MM.1S (cell line): ENCODE measurements at regions not wholly inside any gene's neighbourhood (a gene's known extent, or its start where the extent isn't known, plus 50 kb on each side); places are given as distances from the start of the nearest gene placed in this dataset.

ENCODE experiments used
- DNase-seq: peaks from one replicate; pipeline ENCODE4 v3.0.0-alpha.2; 2015
- H2AFZ ChIP-seq: fragments of 300-600 bp; sonication (generic); 2 replicates; pipeline ENCODE4 v1.6.0; 2016; ENCODE audit warnings: antibody characterized with exemption, low read length
- H3F3A ChIP-seq: fragments of 300-600 bp; sonication (generic); 2 replicates; pipeline ENCODE4 v1.6.1; 2016; ENCODE audit warnings: mild to moderate bottlenecking, antibody characterized with exemption, low read length, moderate library complexity, mixed read lengths; ENCODE audit not compliant: insufficient read depth
- H3K27ac ChIP-seq: fragments of 300-600 bp; sonication (generic); 2 replicates; pipeline ENCODE4 v1.5.1; 2016; ENCODE audit warnings: mild to moderate bottlenecking, low read length
- H3K27me3 ChIP-seq: fragments of 300-600 bp; sonication (generic); replicated peaks from 2 replicates; pipeline ENCODE4 v1.6.0; 2016; ENCODE audit warnings: low read length; ENCODE audit not compliant: insufficient read depth
- H3K36me3 ChIP-seq: fragments of 300-600 bp; sonication (generic); replicated peaks from 2 replicates; pipeline ENCODE4 v1.6.1; 2016; ENCODE audit warnings: mild to moderate bottlenecking, low read length, mixed read lengths; ENCODE audit not compliant: insufficient read depth
- H3K4me1 ChIP-seq: fragments of 300-600 bp; sonication (generic); 2 replicates; pipeline ENCODE4 v1.6.1; 2016; ENCODE audit warnings: low read length, mixed read lengths
- H3K4me2 ChIP-seq: fragments of 300-600 bp; sonication (generic); 2 replicates; pipeline ENCODE4 v1.6.0; 2016; ENCODE audit warnings: low read depth, low read length
- H3K4me3 ChIP-seq: fragments of 300-600 bp; sonication (generic); 2 replicates; pipeline ENCODE4 v1.5.1; 2016; ENCODE audit warnings: low read length, mixed read lengths
- H3K79me2 ChIP-seq: fragments of 300-600 bp; sonication (generic); 2 replicates; pipeline ENCODE4 v1.6.1; 2016; ENCODE audit warnings: mixed run types, low read length, mixed read lengths
- H3K9ac ChIP-seq: fragments of 300-600 bp; sonication (generic); 2 replicates; pipeline ENCODE4 v1.6.1; 2016; ENCODE audit warnings: low read length, mixed read lengths
- H3K9me2 ChIP-seq: fragments of 300-600 bp; sonication (generic); replicated peaks from 2 replicates; pipeline ENCODE4 v1.6.1; 2016; ENCODE audit warnings: mild to moderate bottlenecking, low read length, mixed read lengths; ENCODE audit not compliant: insufficient read depth
- H3K9me3 ChIP-seq: fragments of 300-600 bp; sonication (generic); replicated peaks from 2 replicates; pipeline ENCODE4 v1.6.1; 2016; ENCODE audit warnings: mild to moderate bottlenecking, low read length, mixed read lengths; ENCODE audit not compliant: insufficient read depth
- H4K20me1 ChIP-seq: fragments of 300-600 bp; sonication (generic); 2 replicates; pipeline ENCODE4 v1.6.1; 2016; ENCODE audit warnings: mild to moderate bottlenecking, low read length, moderate library complexity, mixed read lengths; ENCODE audit not compliant: insufficient read depth
- EZH2 ChIP-seq: fragments of 300-600 bp; sonication (generic); optimal IDR thresholded peaks from 2 replicates; pipeline ENCODE3; 2017; ENCODE audit warnings: low read depth, mild to moderate bottlenecking, antibody characterized with exemption, low read length, mixed read lengths
- EZH2phosphoT487 ChIP-seq: fragments of 300-600 bp; sonication (generic); IDR thresholded peaks from 2 replicates; pipeline ENCODE4 v1.6.1; 2018; ENCODE audit warnings: antibody characterized with exemption, low read length
- TF ChIP-seq, protein P1 (sequence below): fragments of 300-600 bp; sonication (generic); IDR thresholded peaks from 2 replicates; pipeline ENCODE4 v1.5.1; 2016; ENCODE audit warnings: antibody characterized with exemption, low read length, mixed read lengths

DNA sequence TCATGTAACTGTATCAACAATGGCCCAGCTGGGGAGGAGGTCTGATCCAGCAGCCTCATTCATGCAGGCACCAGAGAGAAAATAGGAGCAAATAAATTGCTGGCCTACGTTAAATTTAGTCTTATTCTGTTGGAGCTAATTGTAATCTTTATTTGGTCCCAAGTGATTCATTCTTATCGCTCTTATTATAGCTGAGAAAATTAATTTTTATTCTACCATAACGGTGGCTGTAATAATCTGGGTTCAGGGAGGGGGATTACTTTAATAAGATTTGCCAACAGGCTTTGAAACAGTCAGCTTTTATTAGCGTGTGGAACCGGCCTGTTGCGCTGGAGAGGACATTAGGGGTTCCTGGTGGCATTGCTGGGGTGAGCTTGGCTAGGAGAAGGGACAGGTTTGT lies 254.9 kb downstream of the AACS start:
- no peaks in the 10 kb centered on the region for H4K20me1 ChIP-seq
- H3K27me3 ChIP-seq = no peaks in the 10 kb centered on the region
- TF ChIP-seq, protein P1, sequence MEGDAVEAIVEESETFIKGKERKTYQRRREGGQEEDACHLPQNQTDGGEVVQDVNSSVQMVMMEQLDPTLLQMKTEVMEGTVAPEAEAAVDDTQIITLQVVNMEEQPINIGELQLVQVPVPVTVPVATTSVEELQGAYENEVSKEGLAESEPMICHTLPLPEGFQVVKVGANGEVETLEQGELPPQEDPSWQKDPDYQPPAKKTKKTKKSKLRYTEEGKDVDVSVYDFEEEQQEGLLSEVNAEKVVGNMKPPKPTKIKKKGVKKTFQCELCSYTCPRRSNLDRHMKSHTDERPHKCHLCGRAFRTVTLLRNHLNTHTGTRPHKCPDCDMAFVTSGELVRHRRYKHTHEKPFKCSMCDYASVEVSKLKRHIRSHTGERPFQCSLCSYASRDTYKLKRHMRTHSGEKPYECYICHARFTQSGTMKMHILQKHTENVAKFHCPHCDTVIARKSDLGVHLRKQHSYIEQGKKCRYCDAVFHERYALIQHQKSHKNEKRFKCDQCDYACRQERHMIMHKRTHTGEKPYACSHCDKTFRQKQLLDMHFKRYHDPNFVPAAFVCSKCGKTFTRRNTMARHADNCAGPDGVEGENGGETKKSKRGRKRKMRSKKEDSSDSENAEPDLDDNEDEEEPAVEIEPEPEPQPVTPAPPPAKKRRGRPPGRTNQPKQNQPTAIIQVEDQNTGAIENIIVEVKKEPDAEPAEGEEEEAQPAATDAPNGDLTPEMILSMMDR = no peak
- no peak for TF ChIP-seq EZH2
- no peak for TF ChIP-seq EZH2phosphoT487
- no peak overlapping the region for H3K9ac ChIP-seq
- no peak overlapping the region for H3K4me3 ChIP-seq
- no peaks in the 10 kb centered on the region for H3K9me2 ChIP-seq
- no peaks in the 10 kb centered on the region for H3K79me2 ChIP-seq
- H3K4me1 ChIP-seq = no peaks in the 10 kb centered on the region
- H3K4me2 ChIP-seq = no peak overlapping the region
- no peaks in the 10 kb centered on the region for H3F3A ChIP-seq
- no peak overlapping the region for H3K27ac ChIP-seq
- no peak overlapping the region for H2AFZ ChIP-seq
- no peak for DNase-seq
- no peaks in the 10 kb centered on the region for H3K9me3 ChIP-seq
- no peaks in the 10 kb centered on the region for H3K36me3 ChIP-seq

GRCh38 chr12:125324861-125325490 lies 259.7 kb downstream of the AACS start:
- no peak overlapping the region for H3K27ac ChIP-seq

DNA sequence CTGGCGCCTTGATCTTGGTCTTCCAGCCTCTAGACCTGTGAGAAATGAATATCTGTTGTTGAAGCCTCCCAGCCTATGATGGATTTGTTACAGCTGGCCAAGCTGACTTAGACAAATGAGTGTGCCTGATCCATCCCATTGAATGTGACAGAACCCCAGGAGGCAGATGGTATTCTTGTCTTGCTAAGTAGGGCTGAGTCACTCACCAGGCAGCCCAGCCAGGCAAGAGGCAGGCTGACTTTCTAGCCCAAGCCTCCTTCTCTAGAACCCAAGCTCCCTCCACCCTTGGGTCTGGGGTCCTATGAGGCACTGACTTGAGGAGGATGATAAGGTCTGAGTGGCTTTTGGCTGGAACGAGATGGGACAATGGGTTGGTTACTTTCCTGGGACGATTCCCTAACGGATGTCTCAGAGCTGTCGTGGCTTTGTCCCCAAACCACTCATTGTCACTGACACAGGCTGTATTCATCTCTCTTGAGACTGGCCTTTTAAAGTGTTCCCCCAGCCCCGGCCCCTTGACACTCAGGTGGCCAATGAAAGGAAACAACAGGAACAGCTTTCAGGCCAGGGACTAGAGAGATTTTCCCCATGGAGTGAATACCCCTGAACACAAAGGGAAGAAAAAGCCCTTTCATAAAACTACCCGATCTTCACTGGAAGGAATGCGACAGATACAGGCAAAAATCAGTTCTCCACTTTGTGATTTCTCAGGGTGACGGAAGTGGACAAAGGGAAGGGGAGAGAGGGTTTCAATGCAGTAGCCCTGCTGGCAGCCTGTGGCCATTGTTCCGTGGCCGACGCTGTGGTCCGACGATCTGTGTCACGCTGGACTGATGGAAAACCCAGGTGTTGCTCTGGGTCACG lies 264.2 kb downstream of the AACS start:
- Histone ChIP-seq H3K4me3 (no peak overlapping the region), H3K4me2 (no peak overlapping the region), H3K4me1 (no peaks in the 10 kb centered on the region), H3K9me2 (no peaks in the 10 kb centered on the region), H2AFZ (no peak overlapping the region), H4K20me1 (no peaks in the 10 kb centered on the region), H3K27me3 (no peaks in the 10 kb centered on the region), H3K9ac (no peak overlapping the region), H3K36me3 (no peaks in the 10 kb centered on the region), H3K27ac (no peak overlapping the region), H3K9me3 (no peaks in the 10 kb centered on the region), H3K79me2 (no peaks in the 10 kb centered on the region), H3F3A (no peaks in the 10 kb centered on the region)
- TF ChIP-seq, protein P1 = no peak
- TF ChIP-seq EZH2phosphoT487 (no peak), EZH2 (no peak)
- DNase-seq = no peak

More at GRCh38 chr12:125324861-125325490, 259.7 kb downstream of the AACS start:
- TF ChIP-seq, protein P1 = no peak
- no peak for TF ChIP-seq EZH2phosphoT487
- no peak for TF ChIP-seq EZH2
- Histone ChIP-seq H3K4me1 (no peaks in the 10 kb centered on the region), H3K9ac (no peak overlapping the region), H3K79me2 (no peaks in the 10 kb centered on the region), H3K4me2 (no peak overlapping the region), H3K27me3 (no peaks in the 10 kb centered on the region), H3K36me3 (no peaks in the 10 kb centered on the region), H2AFZ (no peak overlapping the region), H3K9me2 (no peaks in the 10 kb centered on the region), H3K4me3 (no peak overlapping the region), H4K20me1 (no peaks in the 10 kb centered on the region), H3F3A (no peaks in the 10 kb centered on the region), H3K9me3 (no peaks in the 10 kb centered on the region)
- DNase-seq = no peak
